GM23248 (cell line): ENCODE measurements at regions not wholly inside any gene's neighbourhood (a gene's known extent, or its start where the extent isn't known, plus 50 kb on each side); places are given as distances from the start of the nearest gene placed in this dataset.

Experiments used
- EZH2 ChIP-seq: fragments of 200-600 bp; sonication (generic); IDR thresholded peaks from 2 replicates; pipeline ENCODE4 v1.6.1; 2018; ENCODE audit warnings: antibody characterized with exemption, mild to moderate bottlenecking; ENCODE audit not compliant: insufficient read depth, poor library complexity, severe bottlenecking
- EZH2phosphoT487 ChIP-seq: fragments of 200-600 bp; sonication (generic); IDR thresholded peaks from 2 replicates; pipeline ENCODE4 v1.6.1; 2018; ENCODE audit warnings: antibody characterized with exemption, moderate library complexity, mild to moderate bottlenecking, low read depth; ENCODE audit not compliant: insufficient read depth

GRCh38 chr5:51651476-51651875 lies 268.2 kb downstream of the ISL1 start:
- TF ChIP-seq EZH2 (no peak), EZH2phosphoT487 (no peak)
